HPDE6-E6E7 (cell line): ENCODE measurements at regions not wholly inside any gene's neighbourhood (a gene's known extent, or its start where the extent isn't known, plus 50 kb on each side); places are given as distances from the start of the nearest gene placed in this dataset.

ENCODE experiments used
- DNase-seq: peaks from one replicate; pipeline ENCODE4 v3.0.0; 2011; ENCODE audit warnings: missing footprints; ENCODE audit errors: extremely low spot score

GRCh38 chr7:25500393-25500921 is 272.2 kb upstream of the NPVF start:
- DNase-seq, result no peak

GRCh38 chr7:25503306-25503705 is 275.0 kb upstream of the NPVF start:
- no peak for DNase-seq

GRCh38 chr7:25512061-25512687 is 283.9 kb upstream of the NPVF start:
- no peak for DNase-seq

GRCh38 chr7:25515633-25516275 is 287.5 kb upstream of the NPVF start:
- no peak for DNase-seq

GRCh38 chr7:25517906-25518305 is 289.6 kb upstream of the NPVF start:
- DNase-seq, result no peak

GRCh38 chr7:25520017-25520416 is 291.7 kb upstream of the NPVF start:
- no peak for DNase-seq

- DNase-seq, result no peak
Observed at GRCh38 chr7:25520516-25520915, 292.2 kb upstream of the NPVF start.

GRCh38 chr7:25521236-25521635 is 292.9 kb upstream of the NPVF start:
- DNase-seq, result no peak

- DNase-seq, result no peak
Observed at GRCh38 chr7:25522727-25523126, 294.4 kb upstream of the NPVF start.

- DNase-seq, result no peak
Observed at GRCh38 chr7:25527665-25528170, 299.4 kb upstream of the NPVF start.

- DNase-seq, result no peak
Observed at GRCh38 chr7:25529320-25529719, 301.0 kb upstream of the NPVF start.

- DNase-seq, result no peak
Observed at GRCh38 chr7:25536851-25537250, 308.6 kb upstream of the NPVF start.

GRCh38 chr7:25537662-25538375 is 309.5 kb upstream of the NPVF start:
- DNase-seq, result no peak

GRCh38 chr7:25541094-25541821 is 313.0 kb upstream of the NPVF start:
- DNase-seq, result no peak

GRCh38 chr7:25541877-25542276 is 313.6 kb upstream of the NPVF start:
- no peak for DNase-seq

GRCh38 chr7:25543210-25543609 is 314.9 kb upstream of the NPVF start:
- no peak for DNase-seq

GRCh38 chr7:25543798-25544197 is 315.5 kb upstream of the NPVF start:
- DNase-seq, result no peak

GRCh38 chr7:25544254-25544653 is 316.0 kb upstream of the NPVF start:
- DNase-seq, result no peak

- DNase-seq, result no peak
Observed at GRCh38 chr7:25545124-25546008, 317.1 kb upstream of the NPVF start.

GRCh38 chr7:25546306-25546705 is 318.0 kb upstream of the NPVF start:
- DNase-seq, result no peak
